Mesothelial cell of epicardium (in vitro differentiated cells): ENCODE measurements at regions not wholly inside any gene's neighbourhood (a gene's known extent, or its start where the extent isn't known, plus 50 kb on each side); places are given as distances from the start of the nearest gene placed in this dataset.

Experiments
- DNase-seq, 2 experiments: peaks; one replicate each; pipeline ENCODE4 v3.0.0; 2021; ENCODE audit warnings: low spot score in 2 of 2; ENCODE audit not compliant: unreplicated experiment in 2 of 2
- H3K27ac Mint-ChIP-seq: 2 replicates; pipeline ENCODE4 v1.8.0; 2021; ENCODE audit warnings: mixed read lengths
- H3K27me3 Mint-ChIP-seq: 2 replicates; pipeline ENCODE4 v1.8.0; 2021; ENCODE audit warnings: low read depth, mixed read lengths
- H3K36me3 Mint-ChIP-seq: 2 replicates; pipeline ENCODE4 v1.8.0; 2021; ENCODE audit warnings: mixed read lengths
- H3K4me1 Mint-ChIP-seq: 2 replicates; pipeline ENCODE4 v1.8.0; 2021; ENCODE audit warnings: mixed read lengths
- H3K4me3 Mint-ChIP-seq: 2 replicates; pipeline ENCODE4 v1.8.0; 2021; ENCODE audit warnings: mild to moderate bottlenecking, moderate library complexity, mixed read lengths
- H3K9me3 Mint-ChIP-seq: 2 replicates; pipeline ENCODE4 v1.8.0; 2021; ENCODE audit warnings: mixed read lengths
- TF ChIP-seq, protein P1 (sequence below): fragments of 200-600 bp; sonication (generic); IDR thresholded peaks from one replicate; pipeline ENCODE4 v1.5.0; 2021; ENCODE audit warnings: antibody characterized with exemption; ENCODE audit not compliant: unreplicated experiment

DNA sequence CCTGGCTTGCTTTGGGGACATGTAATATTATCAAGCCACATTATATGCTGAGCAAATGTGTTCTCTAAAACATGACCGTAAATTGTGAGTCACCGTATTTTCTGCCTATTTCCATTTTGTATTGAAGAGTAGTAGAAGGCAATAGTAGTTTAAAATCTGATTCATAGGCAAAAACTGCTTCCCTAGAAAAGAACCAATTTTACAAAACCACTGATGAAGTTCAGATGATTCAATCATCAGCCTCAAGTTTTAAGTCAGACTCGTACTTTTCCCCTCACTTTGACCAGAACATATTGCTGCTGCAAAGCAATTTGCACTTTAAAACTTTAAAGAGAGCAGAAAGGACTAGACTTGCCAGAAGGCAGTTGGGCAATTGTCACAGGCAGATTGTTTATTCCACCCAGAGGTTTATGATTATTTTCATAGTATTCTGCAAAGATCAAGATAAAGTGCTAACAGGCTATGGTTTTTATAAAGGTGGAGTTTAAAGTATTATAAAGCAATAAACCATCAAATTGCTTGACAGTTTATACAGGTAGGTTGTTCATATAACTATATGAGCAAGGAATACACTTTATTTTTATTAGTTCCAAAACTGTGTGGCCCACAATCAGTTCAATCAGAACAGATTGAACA is 168.2 kb downstream of the ETV1 start:
- Mint-ChIP-seq H3K4me1 (no peaks in the 10 kb centered on the region), H3K36me3 (no peaks in the 10 kb centered on the region), H3K9me3 (peaks cover 26% of the 10 kb centered on the region), H3K4me3 (no peak overlapping the region), H3K27me3 (no peaks in the 10 kb centered on the region), H3K27ac (no peak overlapping the region)
- DNase-seq: no peak
- TF ChIP-seq, protein P1, sequence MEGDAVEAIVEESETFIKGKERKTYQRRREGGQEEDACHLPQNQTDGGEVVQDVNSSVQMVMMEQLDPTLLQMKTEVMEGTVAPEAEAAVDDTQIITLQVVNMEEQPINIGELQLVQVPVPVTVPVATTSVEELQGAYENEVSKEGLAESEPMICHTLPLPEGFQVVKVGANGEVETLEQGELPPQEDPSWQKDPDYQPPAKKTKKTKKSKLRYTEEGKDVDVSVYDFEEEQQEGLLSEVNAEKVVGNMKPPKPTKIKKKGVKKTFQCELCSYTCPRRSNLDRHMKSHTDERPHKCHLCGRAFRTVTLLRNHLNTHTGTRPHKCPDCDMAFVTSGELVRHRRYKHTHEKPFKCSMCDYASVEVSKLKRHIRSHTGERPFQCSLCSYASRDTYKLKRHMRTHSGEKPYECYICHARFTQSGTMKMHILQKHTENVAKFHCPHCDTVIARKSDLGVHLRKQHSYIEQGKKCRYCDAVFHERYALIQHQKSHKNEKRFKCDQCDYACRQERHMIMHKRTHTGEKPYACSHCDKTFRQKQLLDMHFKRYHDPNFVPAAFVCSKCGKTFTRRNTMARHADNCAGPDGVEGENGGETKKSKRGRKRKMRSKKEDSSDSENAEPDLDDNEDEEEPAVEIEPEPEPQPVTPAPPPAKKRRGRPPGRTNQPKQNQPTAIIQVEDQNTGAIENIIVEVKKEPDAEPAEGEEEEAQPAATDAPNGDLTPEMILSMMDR: no peak

GRCh38 chr7:13822678-13823077 is 166.8 kb downstream of the ETV1 start:
- TF ChIP-seq, protein P1: no peak
- no peaks in the 10 kb centered on the region for H3K36me3 Mint-ChIP-seq

GRCh38 chr7:13826752-13827151 is 162.7 kb downstream of the ETV1 start:
- Mint-ChIP-seq H3K4me3 (no peak overlapping the region), H3K27ac (no peak overlapping the region), H3K9me3 (peaks cover 3% of the 10 kb centered on the region), H3K4me1 (peaks cover 10% of the 10 kb centered on the region), H3K27me3 (no peaks in the 10 kb centered on the region), H3K36me3 (no peaks in the 10 kb centered on the region)
- TF ChIP-seq, protein P1: no peak
- no peak for DNase-seq

More at GRCh38 chr7:13822678-13823077, 166.8 kb downstream of the ETV1 start:
- no peaks in the 10 kb centered on the region for H3K4me1 Mint-ChIP-seq
- no peaks in the 10 kb centered on the region for H3K27me3 Mint-ChIP-seq
- no peak overlapping the region for H3K27ac Mint-ChIP-seq
- H3K9me3 Mint-ChIP-seq: peaks cover 16% of the 10 kb centered on the region
- H3K4me3 Mint-ChIP-seq: no peak overlapping the region
- no peak for DNase-seq

GRCh38 chr7:13827716-13828115 is 161.8 kb downstream of the ETV1 start:
- Mint-ChIP-seq H3K27ac (no peak overlapping the region), H3K4me1 (peaks cover 10% of the 10 kb centered on the region), H3K36me3 (no peaks in the 10 kb centered on the region), H3K4me3 (no peak overlapping the region), H3K27me3 (no peaks in the 10 kb centered on the region), H3K9me3 (peaks cover 3% of the 10 kb centered on the region)
- DNase-seq: no peak
- TF ChIP-seq, protein P1: no peak

GRCh38 chr7:13829231-13829630 is 160.2 kb downstream of the ETV1 start:
- Mint-ChIP-seq H3K4me1 (peaks cover 12% of the 10 kb centered on the region), H3K4me3 (no peak overlapping the region), H3K36me3 (no peaks in the 10 kb centered on the region), H3K9me3 (no peaks in the 10 kb centered on the region), H3K27me3 (no peaks in the 10 kb centered on the region), H3K27ac (no peak overlapping the region)
- TF ChIP-seq, protein P1: no peak
- no peak for DNase-seq
